ENCODE measurements at regions not wholly inside any gene's neighbourhood (a gene's known extent, or its start where the extent isn't known, plus 50 kb on each side); places are given as distances from the start of the nearest gene placed in this dataset.
"Not testable (repeated sequence)": the region's sequence is repeated elsewhere in the genome, so short reads cannot be mapped to it uniquely, and the experiment has no call there.

DNA sequence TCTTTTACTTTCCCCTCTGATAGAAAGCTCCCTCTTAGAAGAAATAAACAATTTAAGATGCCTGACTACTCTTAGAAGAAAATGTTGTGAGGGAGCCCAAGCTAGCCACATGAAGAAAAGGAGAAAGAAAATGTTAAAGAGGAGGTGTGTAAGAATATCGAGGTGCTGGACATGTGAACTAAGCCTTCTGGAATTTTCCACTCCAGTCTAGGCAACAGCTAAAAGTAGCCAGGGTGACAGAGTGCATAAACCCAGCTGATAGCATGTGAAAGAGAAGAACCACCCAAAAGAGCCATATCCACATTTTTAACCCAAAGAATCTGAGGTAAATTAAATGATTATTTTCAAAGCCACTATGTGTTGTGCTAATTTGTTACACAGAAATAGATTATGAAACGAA is 1690.6 kb upstream of the LRRTM3 start:
- Histone ChIP-seq H3K27ac (ENCODE audit: low read length, poor library complexity, severe bottlenecking) (no peak overlapping the region), H3K4me1 (ENCODE audit: control insufficient read depth, insufficient read depth, low read depth, low read length) (peaks cover 2% of the 10 kb centered on the region), H4K8ac (ENCODE audit: low read length) (no peak overlapping the region), H3K9me3 (ENCODE audit: control insufficient read depth, low read length) (no peaks in the 10 kb centered on the region), H2AK5ac (ENCODE audit: low read length, severe bottlenecking) (no peak overlapping the region), H3K4me3 (ENCODE audit: insufficient read depth in 1 of 2, low read depth in 1 of 2, low read length in 2 of 2) (no peak overlapping the region), H3K18ac (ENCODE audit: low read depth in 1 of 2, low read length in 2 of 2) (no peak overlapping the region), H2BK120ac (ENCODE audit: low read depth, low read length) (no peak overlapping the region), H3K4me2 (ENCODE audit: low read length, poor library complexity, severe bottlenecking) (no peak overlapping the region), H2BK12ac (ENCODE audit: low read length in 2 of 2) (no peak overlapping the region), H3K79me1 (replicated peaks; ENCODE audit: low read length, poor library complexity, severe bottlenecking) (no peaks in the 10 kb centered on the region), H3K27me3 (ENCODE audit: control insufficient read depth in 1 of 2, insufficient read depth in 1 of 2, low read length in 2 of 2) (no peaks in the 10 kb centered on the region), H4K91ac (ENCODE audit: low read length) (no peak overlapping the region), H3K23ac (ENCODE audit: low read length in 2 of 2) (no peak overlapping the region), H2AFZ (ENCODE audit: low read depth, low read length) (no peak overlapping the region), H3K4ac (ENCODE audit: low read depth in 1 of 2, low read length in 2 of 2) (no peak overlapping the region), H2BK5ac (ENCODE audit: low read depth, low read length, poor library complexity, severe bottlenecking) (no peak overlapping the region), H3K36me3 (ENCODE audit: control insufficient read depth in 1 of 2, insufficient read depth in 2 of 2, low read depth in 1 of 2, low read length in 2 of 2) (no peaks in the 10 kb centered on the region), H2BK15ac (ENCODE audit: low read depth, poor library complexity, severe bottlenecking) (no peak overlapping the region), H3K14ac (ENCODE audit: low read length in 2 of 2) (no peak overlapping the region), H3K9ac (ENCODE audit: low read length) (no peak overlapping the region)
- WGBS, result 70% methylated on average over 1 of the region's 2 CpGs
- no peak for DNase-seq

DNA sequence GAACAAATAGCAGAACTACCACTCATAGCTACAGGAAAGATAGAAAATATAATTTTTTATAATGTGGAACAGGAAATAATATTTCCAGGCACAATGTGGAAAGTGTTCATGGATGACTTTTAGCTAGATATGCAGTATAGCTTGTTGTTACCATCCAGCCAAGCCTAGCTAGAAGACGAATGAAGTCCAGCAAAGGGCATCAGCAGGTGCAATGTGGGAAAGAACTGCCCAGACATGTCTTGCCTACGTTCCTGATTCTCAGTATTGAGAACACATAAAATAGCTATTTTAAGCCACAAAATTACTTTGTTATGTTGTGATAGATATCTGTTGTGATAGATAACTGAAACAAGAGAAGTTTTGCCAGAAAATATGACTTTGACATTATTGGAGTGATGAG is 1690.0 kb upstream of the LRRTM3 start:
- no peak overlapping the region for H3K4me2 ChIP-seq (ENCODE audit: low read length, poor library complexity, severe bottlenecking)
- H2BK5ac ChIP-seq (ENCODE audit: low read depth, low read length, poor library complexity, severe bottlenecking), result no peak overlapping the region
- no peak overlapping the region for H4K91ac ChIP-seq (ENCODE audit: low read length)
- no peak overlapping the region for H4K8ac ChIP-seq (ENCODE audit: low read length)
- no peak for DNase-seq
- 100% methylated on average over 1 of the region's 2 CpGs for WGBS
- H3K23ac ChIP-seq (ENCODE audit: low read length in 2 of 2), result no peak overlapping the region
- H2AK5ac ChIP-seq (ENCODE audit: low read length, severe bottlenecking), result no peak overlapping the region
- no peak overlapping the region for H2BK15ac ChIP-seq (ENCODE audit: low read depth, poor library complexity, severe bottlenecking)
- H3K36me3 ChIP-seq (ENCODE audit: control insufficient read depth in 1 of 2, insufficient read depth in 2 of 2, low read depth in 1 of 2, low read length in 2 of 2), result no peaks in the 10 kb centered on the region
- no peak overlapping the region for H2BK12ac ChIP-seq (ENCODE audit: low read length in 2 of 2)
- no peaks in the 10 kb centered on the region for H3K27me3 ChIP-seq (ENCODE audit: control insufficient read depth in 1 of 2, insufficient read depth in 1 of 2, low read length in 2 of 2)
- no peak overlapping the region for H3K4me3 ChIP-seq (ENCODE audit: insufficient read depth in 1 of 2, low read depth in 1 of 2, low read length in 2 of 2)
- no peak overlapping the region for H3K9ac ChIP-seq (ENCODE audit: low read length)
- H2AFZ ChIP-seq (ENCODE audit: low read depth, low read length), result no peak overlapping the region
- H3K27ac ChIP-seq (ENCODE audit: low read length, poor library complexity, severe bottlenecking), result no peak overlapping the region
- no peak overlapping the region for H3K14ac ChIP-seq (ENCODE audit: low read length in 2 of 2)
- no peak overlapping the region for H3K18ac ChIP-seq (ENCODE audit: low read depth in 1 of 2, low read length in 2 of 2)
- peaks cover 2% of the 10 kb centered on the region for H3K4me1 ChIP-seq (ENCODE audit: control insufficient read depth, insufficient read depth, low read depth, low read length)
- no peak overlapping the region for H2BK120ac ChIP-seq (ENCODE audit: low read depth, low read length)
- H3K9me3 ChIP-seq (ENCODE audit: control insufficient read depth, low read length), result no peaks in the 10 kb centered on the region
- H3K79me1 ChIP-seq (replicated peaks; ENCODE audit: low read length, poor library complexity, severe bottlenecking), result no peaks in the 10 kb centered on the region
- H3K4ac ChIP-seq (ENCODE audit: low read depth in 1 of 2, low read length in 2 of 2), result no peak overlapping the region

DNA sequence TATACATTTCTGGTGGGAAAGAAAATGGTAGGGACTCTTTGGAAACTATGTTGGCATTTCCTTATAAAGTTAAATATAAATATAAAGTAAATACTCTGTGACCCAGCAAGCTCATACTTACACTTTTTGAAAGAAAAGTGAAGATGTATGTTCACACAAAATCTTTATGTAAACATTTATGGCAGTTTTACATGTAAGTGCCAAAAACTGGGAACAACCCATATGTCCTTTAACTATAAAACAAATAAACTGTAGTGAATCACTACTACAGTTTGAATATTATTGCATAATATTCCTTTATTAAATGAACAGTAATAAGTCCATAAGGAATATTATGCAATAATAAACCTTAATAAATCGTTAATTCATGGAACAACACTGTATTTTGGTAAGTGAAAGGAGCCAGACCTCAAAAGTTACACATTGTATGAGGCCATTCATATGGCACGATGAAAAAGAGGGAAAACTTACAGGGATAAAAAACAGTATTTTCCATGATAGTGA is 1660.3 kb upstream of the LRRTM3 start:
- Histone ChIP-seq H3K27me3 (ENCODE audit: control insufficient read depth in 1 of 2, insufficient read depth in 1 of 2, low read length in 2 of 2) (no peaks in the 10 kb centered on the region), H2BK5ac (ENCODE audit: low read depth, low read length, poor library complexity, severe bottlenecking) (no peak overlapping the region), H2AFZ (ENCODE audit: low read depth, low read length) (no peak overlapping the region), H3K4me2 (ENCODE audit: low read length, poor library complexity, severe bottlenecking) (no peak overlapping the region), H3K9me3 (ENCODE audit: control insufficient read depth, low read length) (no peaks in the 10 kb centered on the region), H3K18ac (ENCODE audit: low read depth in 1 of 2, low read length in 2 of 2) (no peak overlapping the region), H2BK120ac (ENCODE audit: low read depth, low read length) (no peak overlapping the region), H3K23ac (ENCODE audit: low read length in 2 of 2) (no peak overlapping the region), H3K36me3 (ENCODE audit: control insufficient read depth in 1 of 2, insufficient read depth in 2 of 2, low read depth in 1 of 2, low read length in 2 of 2) (no peaks in the 10 kb centered on the region), H2BK12ac (ENCODE audit: low read length in 2 of 2) (no peak overlapping the region), H3K4me3 (ENCODE audit: insufficient read depth in 1 of 2, low read depth in 1 of 2, low read length in 2 of 2) (no peak overlapping the region), H2AK5ac (ENCODE audit: low read length, severe bottlenecking) (no peak overlapping the region), H3K9ac (ENCODE audit: low read length) (no peak overlapping the region), H3K79me1 (replicated peaks; ENCODE audit: low read length, poor library complexity, severe bottlenecking) (no peaks in the 10 kb centered on the region), H4K91ac (ENCODE audit: low read length) (no peak overlapping the region), H2BK15ac (ENCODE audit: low read depth, poor library complexity, severe bottlenecking) (no peak overlapping the region), H4K8ac (ENCODE audit: low read length) (no peak overlapping the region), H3K4ac (ENCODE audit: low read depth in 1 of 2, low read length in 2 of 2) (no peak overlapping the region), H3K4me1 (ENCODE audit: control insufficient read depth, insufficient read depth, low read depth, low read length) (no peaks in the 10 kb centered on the region), H3K27ac (ENCODE audit: low read length, poor library complexity, severe bottlenecking) (no peak overlapping the region), H3K14ac (ENCODE audit: low read length in 2 of 2) (no peak overlapping the region)
- WGBS, result 92% methylated on average over 2 of the region's 2 CpGs
- no peak for DNase-seq

DNA sequence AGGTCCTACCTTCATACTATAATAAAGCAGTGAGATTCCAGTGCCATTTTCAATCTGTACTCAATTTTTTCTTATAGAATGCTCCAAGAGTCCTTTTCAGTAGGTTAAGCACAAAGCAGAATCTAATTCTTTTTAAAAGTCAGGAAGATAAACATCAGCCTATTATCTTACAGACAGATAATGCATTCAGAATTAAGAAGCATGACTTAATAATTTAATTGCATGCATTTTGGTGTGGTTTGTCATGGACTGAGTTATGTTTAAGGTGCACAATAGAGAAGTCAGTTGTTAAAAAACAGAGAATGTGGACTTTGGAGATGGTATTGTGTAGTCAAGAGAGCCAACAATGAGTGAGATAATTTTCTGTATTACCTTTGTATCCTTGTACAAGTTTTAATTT is 1656.3 kb upstream of the LRRTM3 start:
- H4K8ac ChIP-seq (ENCODE audit: low read length); H3K23ac ChIP-seq (ENCODE audit: low read length in 2 of 2); H2BK5ac ChIP-seq (ENCODE audit: low read depth, low read length, poor library complexity, severe bottlenecking); H2BK15ac ChIP-seq (ENCODE audit: low read depth, poor library complexity, severe bottlenecking); H2BK12ac ChIP-seq (ENCODE audit: low read length in 2 of 2); H3K4me3 ChIP-seq (ENCODE audit: insufficient read depth in 1 of 2, low read depth in 1 of 2, low read length in 2 of 2); DNase-seq; H3K27me3 ChIP-seq (ENCODE audit: control insufficient read depth in 1 of 2, insufficient read depth in 1 of 2, low read length in 2 of 2); H3K36me3 ChIP-seq (ENCODE audit: control insufficient read depth in 1 of 2, insufficient read depth in 2 of 2, low read depth in 1 of 2, low read length in 2 of 2); H3K18ac ChIP-seq (ENCODE audit: low read depth in 1 of 2, low read length in 2 of 2); H4K91ac ChIP-seq (ENCODE audit: low read length); H3K4ac ChIP-seq (ENCODE audit: low read depth in 1 of 2, low read length in 2 of 2); H2AFZ ChIP-seq (ENCODE audit: low read depth, low read length); H3K27ac ChIP-seq (ENCODE audit: low read length, poor library complexity, severe bottlenecking); H2BK120ac ChIP-seq (ENCODE audit: low read depth, low read length); H3K9ac ChIP-seq (ENCODE audit: low read length); H2AK5ac ChIP-seq (ENCODE audit: low read length, severe bottlenecking); H3K79me1 ChIP-seq (replicated peaks; ENCODE audit: low read length, poor library complexity, severe bottlenecking); H3K4me1 ChIP-seq (ENCODE audit: control insufficient read depth, insufficient read depth, low read depth, low read length); H3K4me2 ChIP-seq (ENCODE audit: low read length, poor library complexity, severe bottlenecking); H3K9me3 ChIP-seq (ENCODE audit: control insufficient read depth, low read length); H3K14ac ChIP-seq (ENCODE audit: low read length in 2 of 2): not testable (repeated sequence)

All from mesenchymal stem cell (in vitro differentiated cells and primary cell).